Mucosa of descending colon (tissue), 3 donors: ENCODE measurements at regions not wholly inside any gene's neighbourhood (a gene's known extent, or its start where the extent isn't known, plus 50 kb on each side); places are given as distances from the start of the nearest gene placed in this dataset.
A peak's percentile ranks its signal among the peaks of the same experiment; 100 is the strongest.
"Not testable (repeated sequence)": the region's sequence is repeated elsewhere in the genome, so short reads cannot be mapped to it uniquely, and the experiment has no call there.

ENCODE experiments used
- ATAC-seq: fragments of 200-7000 bp; cut with Tn5 transposase; one replicate; pipeline ENCODE4 v1.9.1; 2020; ENCODE audit warnings: mild to moderate bottlenecking, moderate library complexity
- DNase-seq, 3 donors: peaks; one replicate each; pipeline ENCODE4 v3.0.0-alpha.2; 2020
- H3K36me3 ChIP-seq: fragments of 200-600 bp; one replicate; pipeline ENCODE4 v1.8.0; 2021; ENCODE audit warnings: low read depth, mild to moderate bottlenecking
- H3K4me1 ChIP-seq: fragments of 200-600 bp; one replicate; pipeline ENCODE4 v1.8.0; 2021; ENCODE audit warnings: low read depth, mild to moderate bottlenecking
- H3K4me3 ChIP-seq: fragments of 200-600 bp; one replicate; pipeline ENCODE4 v1.8.0; 2021; ENCODE audit warnings: mild to moderate bottlenecking
- H3K9me3 ChIP-seq: fragments of 200-600 bp; one replicate; pipeline ENCODE4 v1.8.0; 2021; ENCODE audit warnings: mild to moderate bottlenecking
- CTCF ChIP-seq: fragments of 200-600 bp; IDR thresholded peaks from one replicate; pipeline ENCODE4 v1.8.0; 2022; ENCODE audit warnings: antibody characterized with exemption, mild to moderate bottlenecking
- intact Hi-C, 2 donors: fragments of 100-400 bp; cut with DNase I in 1 of 2; cut with micrococcal nuclease in 1 of 2; formaldehyde crosslinking; loops; one replicate each; pipeline versions ENCODE4 v1.11.0 to v1.11.1; 2022; cut with DNase I, micrococcal nuclease
- donor health status: DM: no; HTN: no; CAD: no; lungs with moderate emphysema.
- donor health status: DM: no; HTN: no; CAD: no.
- donor health status: DM: no; HTN: yes; CAD: no.

- DNase-seq (no peak), ATAC-seq (no peak)
- H3K36me3 ChIP-seq = no peaks in the 10 kb centered on the region
- H3K9me3 ChIP-seq = no peaks in the 10 kb centered on the region
- H3K4me3 ChIP-seq = no peak overlapping the region
- no peak for TF ChIP-seq CTCF
- intact Hi-C loops = no loop called here
- no peaks in the 10 kb centered on the region for H3K4me1 ChIP-seq
These were observed 541.5 kb downstream of the PCDH7 start for GRCh38 chr4:31261632-31262031.

GRCh38 chr4:31266094-31266493, 545.9 kb downstream of the PCDH7 start:
- intact Hi-C loops, ATAC-seq, H3K9me3 ChIP-seq, H3K36me3 ChIP-seq, DNase-seq, H3K4me3 ChIP-seq, H3K4me1 ChIP-seq: not testable (repeated sequence)

GRCh38 chr4:31272331-31273061, 552.3 kb downstream of the PCDH7 start:
- H3K4me1 ChIP-seq = peaks cover 9% of the 10 kb centered on the region
- no peaks in the 10 kb centered on the region for H3K9me3 ChIP-seq
- DNase-seq (peak in 1 of 3 donors; percentile 6), ATAC-seq (peak; percentile 90)
- H3K4me3 ChIP-seq = no peak overlapping the region
- no peak for TF ChIP-seq CTCF
- intact Hi-C loops = no loop called here
- no peaks in the 10 kb centered on the region for H3K36me3 ChIP-seq

- DNase-seq (no peak), ATAC-seq (peak; percentile 31)
- no peaks in the 10 kb centered on the region for H3K9me3 ChIP-seq
- peaks cover 9% of the 10 kb centered on the region for H3K4me1 ChIP-seq
- intact Hi-C loops = no loop called here
- H3K36me3 ChIP-seq = no peaks in the 10 kb centered on the region
- H3K4me3 ChIP-seq = no peak overlapping the region
- no peak for TF ChIP-seq CTCF
These were observed 555.7 kb downstream of the PCDH7 start for GRCh38 chr4:31275906-31276305.

GRCh38 chr4:31283679-31284078, 563.5 kb downstream of the PCDH7 start:
- no peak for DNase-seq
- no peak overlapping the region for H3K4me3 ChIP-seq
- H3K36me3 ChIP-seq = no peaks in the 10 kb centered on the region
- no peaks in the 10 kb centered on the region for H3K4me1 ChIP-seq
- ATAC-seq = peak; percentile 64
- no peak for TF ChIP-seq CTCF
- intact Hi-C loops = no loop called here
- no peaks in the 10 kb centered on the region for H3K9me3 ChIP-seq

- H3K36me3 ChIP-seq = no peaks in the 10 kb centered on the region
- no peak for TF ChIP-seq CTCF
- DNase-seq = peak in 1 of 3 donors; percentile 7
- no peaks in the 10 kb centered on the region for H3K9me3 ChIP-seq
- intact Hi-C loops = no loop called here
- H3K4me3 ChIP-seq = no peak overlapping the region
- no peaks in the 10 kb centered on the region for H3K4me1 ChIP-seq
- ATAC-seq = no peak
These were observed 570.7 kb downstream of the PCDH7 start for GRCh38 chr4:31290836-31291235.
